Pulmonary artery endothelial cell (primary cell): ENCODE measurements at regions not wholly inside any gene's neighbourhood (a gene's known extent, or its start where the extent isn't known, plus 50 kb on each side); places are given as distances from the start of the nearest gene placed in this dataset.

Experiments used
- DNase-seq: peaks from one replicate; pipeline ENCODE4 v3.0.0-alpha.2; 2011; ENCODE audit warnings: low read depth, low spot score

- no peak for DNase-seq
Measured at GRCh38 chr12:22986997-22987396, 362.0 kb downstream of the ETNK1 start.

DNA sequence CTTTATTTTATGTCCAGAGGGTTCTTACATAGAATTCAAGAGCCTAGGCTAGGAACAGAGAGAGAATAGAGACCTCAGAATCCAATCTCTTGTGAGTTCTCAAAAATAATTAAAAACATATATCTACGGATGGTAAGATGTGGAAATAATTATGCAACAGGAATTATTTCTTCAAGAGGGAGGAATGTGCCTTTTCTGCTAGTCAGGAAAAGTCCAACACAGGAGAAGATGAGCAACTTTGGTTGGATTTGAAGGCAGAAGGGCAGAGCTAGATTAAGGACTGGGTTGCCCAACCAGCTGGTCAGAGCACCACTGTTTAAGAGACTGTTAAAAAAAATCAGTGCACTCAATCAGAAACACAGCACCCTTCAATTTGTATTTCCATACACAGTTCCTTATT, 365.5 kb downstream of the ETNK1 start:
- DNase-seq, result no peak

DNA sequence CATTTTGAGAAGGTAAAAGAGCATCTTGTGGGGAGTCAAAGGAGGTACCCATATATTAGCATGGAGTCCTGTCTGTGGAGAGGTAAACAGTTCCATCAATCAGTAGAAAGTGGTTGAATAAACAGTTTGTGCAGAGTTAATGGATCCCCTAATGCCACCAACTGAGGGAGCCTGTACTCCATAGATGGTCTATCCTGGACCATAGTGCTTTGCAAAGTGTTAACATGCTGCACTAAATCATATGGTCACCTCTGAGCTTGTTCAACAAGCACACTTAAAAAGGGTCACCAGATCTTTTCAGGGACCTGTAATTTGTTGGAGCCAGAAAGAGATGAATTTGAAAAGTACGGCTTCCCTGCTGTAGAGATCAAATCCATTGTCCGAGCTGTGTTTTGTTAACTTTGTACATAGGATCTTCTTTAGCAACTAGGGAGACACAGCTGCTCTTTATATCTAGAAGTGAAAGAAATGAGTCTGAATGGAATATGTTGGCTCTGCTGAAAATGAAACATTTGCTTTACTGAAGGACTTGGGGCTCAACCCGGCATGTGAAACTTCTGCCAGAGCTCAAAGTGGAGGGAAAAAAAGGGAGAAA, 366.4 kb downstream of the ETNK1 start:
- no peak for DNase-seq

- DNase-seq, result no peak
Measured at GRCh38 chr12:22993609-22994315, 368.8 kb downstream of the ETNK1 start.

- no peak for DNase-seq
Measured at GRCh38 chr12:22994316-22994675, 369.3 kb downstream of the ETNK1 start.

DNA sequence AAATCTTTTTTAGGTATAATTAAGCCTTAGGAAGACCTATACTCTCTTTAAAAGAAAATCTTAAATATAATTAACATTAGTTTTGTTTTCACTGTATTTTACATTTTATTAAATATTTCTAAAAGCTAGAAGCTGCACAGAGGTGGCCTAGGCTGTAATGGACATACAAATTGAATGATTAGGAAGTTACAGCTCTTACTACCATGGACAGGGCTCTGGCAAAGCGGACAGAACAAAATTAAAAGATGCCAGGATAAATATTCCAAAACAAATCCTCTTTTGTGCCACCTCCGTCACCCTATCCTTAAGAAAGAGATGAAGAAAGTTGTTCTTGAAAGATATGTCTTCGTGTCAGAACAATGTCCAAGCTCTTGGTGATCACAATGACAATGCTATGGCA, 376.5 kb downstream of the ETNK1 start:
- no peak for DNase-seq

DNA sequence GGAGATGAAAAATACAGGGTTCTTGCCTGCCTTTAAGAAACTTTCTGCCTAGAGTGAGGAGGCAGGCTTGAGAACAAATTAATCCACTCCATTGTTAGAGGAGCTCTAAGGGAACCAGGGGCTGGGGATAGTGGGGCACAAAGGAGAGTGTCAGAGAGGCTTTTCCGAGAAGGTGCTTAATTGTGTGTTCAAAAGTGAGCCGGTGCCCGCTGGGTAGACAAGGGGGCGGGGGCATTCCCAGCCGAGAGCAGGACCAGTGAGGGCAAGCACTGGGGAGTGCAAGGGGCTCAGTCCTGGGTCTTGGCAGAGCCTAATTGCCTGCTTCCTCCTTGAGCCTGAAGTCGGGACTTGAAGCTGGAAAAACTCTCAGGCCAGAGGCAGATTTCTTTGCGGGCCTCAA, 377.4 kb downstream of the ETNK1 start:
- no peak for DNase-seq

GRCh38 chr12:23004473-23005020, 379.6 kb downstream of the ETNK1 start:
- DNase-seq, result no peak

GRCh38 chr12:23005387-23005786, 380.4 kb downstream of the ETNK1 start:
- no peak for DNase-seq

DNA sequence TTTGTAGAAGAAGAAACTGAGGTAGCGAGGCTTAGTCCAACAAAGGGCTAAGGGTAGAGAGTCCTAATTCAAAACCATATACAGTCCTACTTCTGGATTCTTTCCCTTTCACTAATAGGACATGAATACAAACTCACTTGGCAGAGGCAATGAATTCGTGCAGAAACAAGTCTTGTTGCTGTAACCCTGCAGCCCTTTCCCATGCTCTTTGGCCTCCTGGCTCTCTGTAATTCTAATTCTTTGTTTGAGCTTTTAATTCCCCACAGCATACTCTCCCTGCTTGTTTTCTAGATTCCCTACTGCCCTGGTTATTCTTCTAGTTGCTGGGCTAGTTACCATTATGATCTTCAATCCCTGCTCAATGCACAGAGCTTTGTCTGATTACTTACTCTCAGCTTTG, 381.4 kb downstream of the ETNK1 start:
- no peak for DNase-seq

DNA sequence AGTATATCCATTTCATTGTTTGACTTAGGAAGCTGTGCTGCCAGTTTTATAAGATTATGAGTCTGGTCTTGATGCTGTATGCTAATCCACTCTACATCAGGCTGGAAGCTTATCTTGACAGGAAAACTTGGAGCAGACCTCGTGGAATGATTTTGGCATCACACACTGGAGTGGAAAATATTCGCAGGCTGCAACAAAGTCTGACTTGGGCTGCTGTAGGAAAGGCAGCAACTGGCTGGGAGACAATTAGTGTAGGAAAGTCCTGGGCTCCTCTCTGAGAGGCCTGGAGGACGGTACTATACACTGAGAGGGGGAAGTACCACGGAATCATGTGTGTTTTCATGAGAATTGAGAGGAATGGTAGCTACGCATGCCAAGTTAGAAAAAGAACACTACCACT, 383.7 kb downstream of the ETNK1 start:
- no peak for DNase-seq

GRCh38 chr12:23014749-23015148, 389.8 kb downstream of the ETNK1 start:
- no peak for DNase-seq

GRCh38 chr12:23025372-23026016, 400.5 kb downstream of the ETNK1 start:
- no peak for DNase-seq

- no peak for DNase-seq
Measured at GRCh38 chr12:23028158-23028802, 403.3 kb downstream of the ETNK1 start.

- DNase-seq, result no peak
Measured at GRCh38 chr12:23029185-23029584, 404.2 kb downstream of the ETNK1 start.

- DNase-seq, result no peak
Measured at GRCh38 chr12:23039834-23040233, 414.9 kb downstream of the ETNK1 start.

DNA sequence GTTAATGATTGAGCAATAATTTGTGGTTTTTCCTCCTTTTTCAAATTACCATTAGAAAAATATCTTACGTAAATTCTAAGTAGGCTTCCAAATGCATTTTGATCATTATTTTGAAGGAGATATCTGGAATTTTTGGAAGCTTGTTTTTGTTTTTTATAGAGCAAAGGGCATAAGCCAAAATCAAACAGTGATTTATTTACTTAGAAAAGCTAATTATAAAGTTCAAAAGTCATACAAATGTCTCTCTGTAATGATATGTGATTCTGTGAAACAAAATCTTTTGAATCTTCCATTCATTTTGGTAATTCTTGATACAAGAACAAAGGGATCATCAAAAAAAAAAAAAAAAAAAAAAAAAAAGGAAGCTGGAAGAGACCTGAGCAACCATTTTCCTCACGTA, 416.8 kb downstream of the ETNK1 start:
- DNase-seq, result no peak

GRCh38 chr12:23043646-23044045, 418.7 kb downstream of the ETNK1 start:
- DNase-seq, result no peak

GRCh38 chr12:23049180-23049579, 424.2 kb downstream of the ETNK1 start:
- DNase-seq, result no peak

DNA sequence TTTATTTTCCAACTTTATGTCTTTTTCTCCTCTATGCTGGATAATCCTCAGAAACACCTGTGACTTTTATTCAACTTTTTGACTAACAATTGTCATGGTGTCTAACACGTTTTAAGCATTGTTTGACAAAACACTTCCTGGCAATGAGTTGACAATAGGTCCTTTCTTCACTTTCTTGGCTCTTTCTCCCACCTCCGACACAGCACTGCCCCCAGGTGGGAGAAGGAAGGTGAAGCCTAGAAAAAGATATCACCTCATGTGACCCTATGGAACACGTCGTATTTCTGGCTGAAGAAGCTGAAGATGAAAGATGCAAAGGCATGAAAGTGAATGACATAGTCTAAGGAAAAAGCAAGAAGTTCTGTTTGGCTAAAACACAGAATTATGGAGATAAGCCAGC, 430.0 kb downstream of the ETNK1 start:
- no peak for DNase-seq

- DNase-seq, result no peak
Measured at GRCh38 chr12:23057571-23057970, 432.6 kb downstream of the ETNK1 start.

DNA sequence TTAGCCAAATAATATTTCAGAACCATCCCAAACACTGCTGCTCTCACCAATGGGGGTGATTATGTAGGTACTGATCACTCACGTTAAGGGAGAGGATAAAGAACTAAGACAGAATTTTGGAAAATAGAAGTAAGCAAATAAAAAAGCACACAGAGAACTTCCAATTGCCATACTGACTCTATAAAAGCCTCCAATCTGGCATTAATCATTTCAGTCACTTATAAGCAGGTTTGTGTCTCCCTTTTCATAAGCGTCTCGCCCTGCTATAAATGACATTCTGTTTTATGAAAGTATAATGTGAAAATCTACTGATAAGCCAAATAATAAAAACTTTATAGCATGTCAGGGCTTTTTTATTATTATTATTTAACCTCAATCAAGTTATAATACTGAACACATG, 435.2 kb downstream of the ETNK1 start:
- DNase-seq, result no peak
